ENCODE measurements at regions not wholly inside any gene's neighbourhood (a gene's known extent, or its start where the extent isn't known, plus 50 kb on each side); places are given as distances from the start of the nearest gene placed in this dataset.
"Not testable (repeated sequence)": the region's sequence is repeated elsewhere in the genome, so short reads cannot be mapped to it uniquely, and the experiment has no call there.

GRCh38 chr10:25869067-25869591 is 64.9 kb upstream of the MYO3A start:
- Mint-ChIP-seq H3K27me3 (no peaks in the 10 kb centered on the region), H3K4me3 (no peak overlapping the region), H3K27ac (no peak overlapping the region), H3K36me3 (ENCODE audit: low read depth) (no peaks in the 10 kb centered on the region), H3K9me3 (no peaks in the 10 kb centered on the region), H3K4me1 (no peaks in the 10 kb centered on the region)
- POLR2A ChIA-PET = no interaction called here
- CTCF ChIA-PET = no interaction called here
- no peak for DNase-seq

- Mint-ChIP-seq H3K27me3 (no peaks in the 10 kb centered on the region), H3K36me3 (ENCODE audit: low read depth) (no peaks in the 10 kb centered on the region), H3K27ac (no peak overlapping the region), H3K9me3 (no peaks in the 10 kb centered on the region), H3K4me1 (no peaks in the 10 kb centered on the region), H3K4me3 (no peak overlapping the region)
- ChIA-PET POLR2A (no interaction called here), CTCF (no interaction called here)
- no peak for DNase-seq
Observed at GRCh38 chr10:25869609-25870008, 64.4 kb upstream of the MYO3A start.

- H3K27ac Mint-ChIP-seq; POLR2A ChIA-PET; H3K27me3 Mint-ChIP-seq; H3K4me3 Mint-ChIP-seq; CTCF ChIA-PET; H3K4me1 Mint-ChIP-seq; H3K36me3 Mint-ChIP-seq (ENCODE audit: low read depth); H3K9me3 Mint-ChIP-seq; DNase-seq: not testable (repeated sequence)
Observed at GRCh38 chr10:25874402-25874801, 59.6 kb upstream of the MYO3A start.

GRCh38 chr10:25875556-25876165 is 58.4 kb upstream of the MYO3A start:
- no peaks in the 10 kb centered on the region for H3K27me3 Mint-ChIP-seq
- no peak overlapping the region for H3K27ac Mint-ChIP-seq
- DNase-seq = peak; percentile 71
- no peaks in the 10 kb centered on the region for H3K9me3 Mint-ChIP-seq
- POLR2A ChIA-PET = no interaction called here
- H3K4me3 Mint-ChIP-seq = no peak overlapping the region
- H3K36me3 Mint-ChIP-seq (ENCODE audit: low read depth) = no peaks in the 10 kb centered on the region
- CTCF ChIA-PET = no interaction called here
- no peaks in the 10 kb centered on the region for H3K4me1 Mint-ChIP-seq

GRCh38 chr10:25877296-25877695 is 56.7 kb upstream of the MYO3A start:
- Mint-ChIP-seq H3K4me1 (no peaks in the 10 kb centered on the region), H3K9me3 (no peaks in the 10 kb centered on the region), H3K36me3 (ENCODE audit: low read depth) (no peaks in the 10 kb centered on the region), H3K27ac (no peak overlapping the region), H3K27me3 (no peaks in the 10 kb centered on the region), H3K4me3 (no peak overlapping the region)
- no peak for DNase-seq
- ChIA-PET POLR2A (no interaction called here), CTCF (no interaction called here)
